Spleen (tissue), 11 donors: ENCODE measurements at regions not wholly inside any gene's neighbourhood (a gene's known extent, or its start where the extent isn't known, plus 50 kb on each side); places are given as distances from the start of the nearest gene placed in this dataset.
A peak's percentile ranks its signal among the peaks of the same experiment; 100 is the strongest.

Source experiments
- DNase-seq: peaks from one replicate; pipeline ENCODE4 v3.0.0-alpha.2; 2020
- H3K27ac ChIP-seq, 8 donors: fragments of 200-600 bp; sonication (generic) in 7 of 8; 1 replicate in 4 of 8; 2 replicates in 4 of 8; pipeline versions ENCODE4 v1.5.0 to v1.8.0; 2016 to 2021; ENCODE audit warnings: inconsistent platforms in 4 of 8, mild to moderate bottlenecking in 4 of 8, moderate library complexity in 1 of 8
- H3K27me3 ChIP-seq, 7 donors: fragments of 200-600 bp; sonication (generic) in 6 of 7; replicated peaks in 1 of 7; 1 replicate in 4 of 7; 2 replicates in 3 of 7; pipeline versions ENCODE4 v1.5.0 to v1.8.0; 2016 to 2021; ENCODE audit warnings: inconsistent platforms in 3 of 7, mild to moderate bottlenecking in 1 of 7
- H3K36me3 ChIP-seq, 6 donors: fragments of 200-600 bp; sonication (generic) in 5 of 6; 1 replicate in 4 of 6; 2 replicates in 2 of 6; pipeline versions ENCODE4 v1.5.0 to v1.8.0; 2016 to 2021; ENCODE audit warnings: inconsistent platforms in 2 of 6
- H3K4me1 ChIP-seq, 6 donors: fragments of 200-600 bp; sonication (generic) in 5 of 6; 1 replicate in 3 of 6; 2 replicates in 3 of 6; pipeline versions ENCODE4 v1.5.0 to v1.8.0; 2016 to 2021; ENCODE audit warnings: inconsistent platforms in 3 of 6
- H3K4me3 ChIP-seq, 8 donors: fragments of 200-600 bp; sonication (generic) in 7 of 8; 1 replicate in 4 of 8; 2 replicates in 4 of 8; pipeline versions ENCODE4 v1.5.0 to v1.8.0; 2016 to 2021; ENCODE audit warnings: inconsistent platforms in 4 of 8, mild to moderate bottlenecking in 4 of 8, moderate library complexity in 2 of 8
- H3K9me3 ChIP-seq, 8 donors: fragments of 200-600 bp; sonication (generic) in 7 of 8; 1 replicate in 4 of 8; 2 replicates in 4 of 8; pipeline versions ENCODE4 v1.5.0 to v1.8.0; 2016 to 2021; ENCODE audit warnings: inconsistent platforms in 4 of 8
- CTCF ChIP-seq, 11 experiments: fragments of 200-600 bp in 7 of 11; fragments of 450-650 bp in 4 of 11; sonication (generic) in 4 of 11; IDR thresholded peaks in 8 of 11; conservative IDR thresholded peaks in 3 of 11; 1 replicate in 7 of 11; 2 replicates in 4 of 11; pipeline versions ENCODE4 v1.4.0 to v1.8.0; 2016 to 2021; ENCODE audit warnings: antibody characterized with exemption in 11 of 11, inconsistent platforms in 4 of 11, mild to moderate bottlenecking in 1 of 11
- POLR2A ChIP-seq, 3 donors: fragments of 450-650 bp; IDR thresholded peaks; one replicate each; pipeline ENCODE4 v1.5.1; 2017; ENCODE audit warnings: antibody characterized with exemption in 3 of 3, mild to moderate bottlenecking in 1 of 3
- POLR2AphosphoS5 ChIP-seq, 3 donors: sonication (generic); formaldehyde crosslinking; IDR thresholded peaks; one replicate each; pipeline ENCODE4 v1.5.1; 2017; ENCODE audit warnings: antibody characterized with exemption in 3 of 3
- WGBS, 5 donors: extraction: QIAGEN DNeasy Blood & Tissue Kit in 3 of 5; methylation state at CpG; one replicate each; pipeline versions ENCODE4 v1.1.5 to v1.1.7; 2013 to 2018; 5-methylcytosine and 5-hydroxymethylcytosine counted together
- intact Hi-C: fragments of 100-400 bp; cut with DNase I; formaldehyde crosslinking; loops from one replicate; pipeline ENCODE4 v1.15.0; 2023; ENCODE audit warnings: low total_unique reads
- donor health status: healthy with polysubstance abuse.
- donor health status: DM: no; HTN: no; CAD: no; lungs with moderate emphysema.
- donor health status: DM: no; HTN: no; CAD: no.
- donor health status: Bipolar disorder and iron deficiency.
- donor health status: healthy.
- donor health status: DM: no; HTN: no; CAD: no.
- donor health status: DM: yes; HTN: yes; CAD: no.

GRCh38 chr17:37820313-37820994 lies 75.6 kb upstream of the HNF1B start:
- peaks cover 0 to 8% (median 0%) of the 10 kb centered on the region in 7 donors for H3K27me3 ChIP-seq
- peak overlapping the region in 1 of 8 donors; percentile 22 for H3K27ac ChIP-seq
- H3K36me3 ChIP-seq, result no peaks in the 10 kb centered on the region
- 23 to 39% (median 28%) methylated on average over 4 of the region's 4 CpGs for WGBS, 5 donors
- TF ChIP-seq CTCF (IDR thresholded peaks at IDR 0.05 in 8 of 11, conservative IDR thresholded peaks at IDR 0.05 in 3 of 11), result no peak
- TF ChIP-seq POLR2A (IDR thresholded peaks at IDR 0.05), result no peak
- TF ChIP-seq POLR2AphosphoS5 (IDR thresholded peaks at IDR 0.05), result no peak
- intact Hi-C loops, result no loop called here
- no peaks in the 10 kb centered on the region for H3K9me3 ChIP-seq
- H3K4me1 ChIP-seq, result peaks cover 9 to 55% (median 39%) of the 10 kb centered on the region in 6 donors
- no peak overlapping the region for H3K4me3 ChIP-seq
- no peak for DNase-seq

- Histone ChIP-seq H3K36me3 (no peaks in the 10 kb centered on the region), H3K4me3 (no peak overlapping the region), H3K9me3 (no peaks in the 10 kb centered on the region), H3K27ac (no peak overlapping the region), H3K4me1 (peaks cover 9 to 38% (median 25%) of the 10 kb centered on the region in 6 donors), H3K27me3 (peaks cover 0 to 25% (median 0%) of the 10 kb centered on the region in 7 donors)
- no peak for DNase-seq
- TF ChIP-seq POLR2AphosphoS5 (IDR thresholded peaks at IDR 0.05) (no peak), POLR2A (IDR thresholded peaks at IDR 0.05) (no peak), CTCF (IDR thresholded peaks at IDR 0.05 in 8 of 11, conservative IDR thresholded peaks at IDR 0.05 in 3 of 11) (no peak)
- 60 to 78% (median 75%) methylated on average over 3 of the region's 3 CpGs for WGBS, 5 donors
- intact Hi-C loops, result no loop called here
Measured at GRCh38 chr17:37818689-37819088, 73.8 kb upstream of the HNF1B start.

GRCh38 chr17:37816950-37817349 lies 72.1 kb upstream of the HNF1B start:
- no peaks in the 10 kb centered on the region for H3K36me3 ChIP-seq
- peaks cover 9 to 38% (median 25%) of the 10 kb centered on the region in 6 donors for H3K4me1 ChIP-seq
- H3K9me3 ChIP-seq, result no peaks in the 10 kb centered on the region
- no peak for TF ChIP-seq POLR2AphosphoS5 (IDR thresholded peaks at IDR 0.05)
- TF ChIP-seq POLR2A (IDR thresholded peaks at IDR 0.05), result no peak
- TF ChIP-seq CTCF (IDR thresholded peaks at IDR 0.05 in 8 of 11, conservative IDR thresholded peaks at IDR 0.05 in 3 of 11), result no peak
- 9 to 28% (median 19%) methylated on average over 2 of the region's 2 CpGs for WGBS, 5 donors
- H3K4me3 ChIP-seq, result no peak overlapping the region
- no peak overlapping the region for H3K27ac ChIP-seq
- intact Hi-C loops, result no loop called here
- peaks cover 0 to 37% (median 0%) of the 10 kb centered on the region in 7 donors for H3K27me3 ChIP-seq
- DNase-seq, result no peak

DNA sequence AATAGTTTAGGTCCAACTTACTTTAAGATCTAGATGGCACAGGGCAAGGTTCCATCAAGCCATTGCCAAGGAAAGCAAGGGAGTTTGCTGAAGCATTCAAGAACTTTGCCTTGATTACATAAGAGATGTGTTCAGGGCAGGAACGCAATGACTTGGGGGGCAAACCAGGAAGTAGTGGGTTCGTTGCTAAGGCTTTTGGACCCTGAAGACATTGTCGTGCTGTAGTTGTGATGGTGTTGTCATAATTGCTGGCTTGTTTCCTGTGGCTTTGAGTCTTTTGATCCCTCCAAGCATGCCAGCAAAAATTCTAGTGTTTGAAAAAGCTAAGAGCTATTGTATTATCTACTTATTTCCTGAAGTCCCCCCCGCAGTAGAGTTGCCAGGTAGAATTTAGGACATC lies 70.7 kb upstream of the HNF1B start:
- Histone ChIP-seq H3K9me3 (no peaks in the 10 kb centered on the region), H3K4me1 (peaks cover 6 to 33% (median 20%) of the 10 kb centered on the region in 6 donors), H3K27ac (no peak overlapping the region), H3K36me3 (no peaks in the 10 kb centered on the region), H3K4me3 (no peak overlapping the region), H3K27me3 (peaks cover 0 to 37% (median 0%) of the 10 kb centered on the region in 7 donors)
- intact Hi-C loops, result no loop called here
- WGBS, 5 donors, result 30 to 48% (median 42%) methylated on average over 4 of the region's 4 CpGs
- TF ChIP-seq POLR2A (IDR thresholded peaks at IDR 0.05), result no peak
- TF ChIP-seq CTCF (IDR thresholded peaks at IDR 0.05 in 8 of 11, conservative IDR thresholded peaks at IDR 0.05 in 3 of 11), result no peak
- no peak for TF ChIP-seq POLR2AphosphoS5 (IDR thresholded peaks at IDR 0.05)
- DNase-seq, result no peak
